HL-60 (cell line): ENCODE measurements at regions not wholly inside any gene's neighbourhood (a gene's known extent, or its start where the extent isn't known, plus 50 kb on each side); places are given as distances from the start of the nearest gene placed in this dataset.

Experiments
- GABPA ChIP-seq: IDR thresholded peaks from 2 replicates; pipeline ENCODE4 v1.6.1; 2012; ENCODE audit warnings: low read depth
- POLR2AphosphoS5 ChIP-seq: IDR thresholded peaks from 2 replicates; pipeline ENCODE4 v1.6.1; 2012; ENCODE audit warnings: low read depth
- TF ChIP-seq, protein P1 (sequence below): IDR thresholded peaks from one replicate; pipeline ENCODE4 v1.5.1; 2011; ENCODE audit warnings: low read length, control low read depth, inconsistent platforms; ENCODE audit not compliant: insufficient read depth

DNA sequence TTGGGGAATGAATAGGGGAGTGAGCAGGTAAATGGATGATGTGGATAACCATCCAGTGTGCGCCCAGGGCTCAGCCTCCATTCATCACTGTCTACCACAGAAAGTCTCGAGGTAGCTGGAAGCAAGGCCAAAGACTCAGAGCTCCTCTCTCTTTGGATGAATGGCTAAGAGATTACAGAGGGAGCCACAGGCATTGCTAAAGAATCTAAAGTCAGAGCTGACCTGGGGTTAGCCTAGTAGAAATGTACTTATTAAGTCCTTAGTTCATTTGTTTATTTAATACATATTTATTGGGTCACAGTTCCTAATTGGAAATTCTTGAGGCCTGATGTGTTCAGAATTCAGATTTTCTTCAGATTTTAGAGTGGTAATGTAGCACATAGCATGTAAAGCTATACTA, 88.7 kb upstream of the HPF1 start:
- TF ChIP-seq POLR2AphosphoS5 (no peak), GABPA (no peak)
- TF ChIP-seq, protein P1, sequence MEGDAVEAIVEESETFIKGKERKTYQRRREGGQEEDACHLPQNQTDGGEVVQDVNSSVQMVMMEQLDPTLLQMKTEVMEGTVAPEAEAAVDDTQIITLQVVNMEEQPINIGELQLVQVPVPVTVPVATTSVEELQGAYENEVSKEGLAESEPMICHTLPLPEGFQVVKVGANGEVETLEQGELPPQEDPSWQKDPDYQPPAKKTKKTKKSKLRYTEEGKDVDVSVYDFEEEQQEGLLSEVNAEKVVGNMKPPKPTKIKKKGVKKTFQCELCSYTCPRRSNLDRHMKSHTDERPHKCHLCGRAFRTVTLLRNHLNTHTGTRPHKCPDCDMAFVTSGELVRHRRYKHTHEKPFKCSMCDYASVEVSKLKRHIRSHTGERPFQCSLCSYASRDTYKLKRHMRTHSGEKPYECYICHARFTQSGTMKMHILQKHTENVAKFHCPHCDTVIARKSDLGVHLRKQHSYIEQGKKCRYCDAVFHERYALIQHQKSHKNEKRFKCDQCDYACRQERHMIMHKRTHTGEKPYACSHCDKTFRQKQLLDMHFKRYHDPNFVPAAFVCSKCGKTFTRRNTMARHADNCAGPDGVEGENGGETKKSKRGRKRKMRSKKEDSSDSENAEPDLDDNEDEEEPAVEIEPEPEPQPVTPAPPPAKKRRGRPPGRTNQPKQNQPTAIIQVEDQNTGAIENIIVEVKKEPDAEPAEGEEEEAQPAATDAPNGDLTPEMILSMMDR, result no peak
